G401.6 (cell line): ENCODE measurements at regions not wholly inside any gene's neighbourhood (a gene's known extent, or its start where the extent isn't known, plus 50 kb on each side); places are given as distances from the start of the nearest gene placed in this dataset.
"Not testable (repeated sequence)": the region's sequence is repeated elsewhere in the genome, so short reads cannot be mapped to it uniquely, and the experiment has no call there.

Source experiments
- FAIRE-seq: peaks from 2 replicates; lab custom pipeline; 2012; peaks lifted over from hg19 to GRCh38; lab: Jason Lieb, UNC

DNA sequence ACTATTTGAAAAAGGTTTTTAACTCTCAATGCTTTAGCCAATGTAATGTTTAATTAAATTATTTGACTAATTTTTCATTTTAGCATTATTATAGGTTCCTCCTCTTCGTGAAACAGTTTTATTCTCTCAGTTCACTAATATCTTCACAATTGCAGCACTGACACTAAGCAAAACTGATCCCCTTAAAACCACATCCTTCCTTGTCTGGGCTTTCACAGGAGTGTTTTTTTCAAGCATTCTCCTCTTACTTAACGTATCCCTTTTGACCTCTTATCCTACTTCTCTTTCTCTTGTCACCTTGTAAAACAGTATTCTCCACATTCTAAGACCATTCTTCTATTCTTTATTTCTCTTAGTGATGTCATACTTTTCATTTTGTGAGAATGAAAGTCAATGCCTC is 112.8 kb downstream of the DSC3 start:
- FAIRE-seq: no peak

DNA sequence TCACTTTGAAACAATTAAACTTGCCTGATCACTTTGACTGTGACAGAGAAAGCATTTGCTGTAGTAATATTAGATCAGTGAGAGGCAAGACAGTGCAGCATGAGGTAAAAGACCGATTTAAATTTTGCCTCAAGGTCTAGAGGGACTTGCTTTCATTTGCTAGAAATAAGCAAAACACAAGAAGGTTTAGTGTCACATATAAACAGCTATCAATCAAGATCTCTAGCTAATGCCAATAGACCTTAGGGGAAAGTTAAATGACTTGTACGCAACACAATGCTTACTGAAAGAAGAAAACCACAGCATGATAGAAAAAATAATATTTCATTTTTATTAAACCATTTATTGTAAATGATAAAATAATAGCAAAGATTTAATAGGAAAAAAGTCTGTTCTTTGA is 113.5 kb downstream of the DSC3 start:
- no peak for FAIRE-seq

DNA sequence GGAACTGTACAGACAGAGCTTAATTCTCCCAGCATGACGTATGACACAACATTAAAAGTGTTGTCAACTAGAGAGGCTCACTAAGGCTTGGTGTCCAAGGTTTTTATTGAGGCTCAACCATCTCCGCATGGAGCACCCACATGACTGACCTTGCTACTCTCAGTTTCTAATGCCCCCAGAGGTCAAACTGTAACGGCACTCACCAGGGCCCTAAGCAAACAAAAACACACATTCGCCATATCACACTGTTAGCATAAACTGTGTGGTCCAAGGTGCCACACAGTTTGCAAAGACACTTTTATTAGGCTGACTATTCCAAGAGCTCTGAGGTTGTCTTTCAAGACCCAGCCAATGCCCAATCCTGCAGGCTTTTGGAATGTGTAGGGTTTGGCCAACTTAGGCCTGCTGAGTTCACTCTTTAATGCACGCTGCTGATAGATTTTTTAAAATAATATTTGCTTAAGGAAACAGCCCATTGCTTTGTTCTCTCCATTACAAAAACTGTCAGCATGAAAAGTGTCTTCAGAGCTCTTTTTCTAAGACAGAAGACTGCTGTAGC is 114.9 kb downstream of the DSC3 start:
- FAIRE-seq: no peak

DNA sequence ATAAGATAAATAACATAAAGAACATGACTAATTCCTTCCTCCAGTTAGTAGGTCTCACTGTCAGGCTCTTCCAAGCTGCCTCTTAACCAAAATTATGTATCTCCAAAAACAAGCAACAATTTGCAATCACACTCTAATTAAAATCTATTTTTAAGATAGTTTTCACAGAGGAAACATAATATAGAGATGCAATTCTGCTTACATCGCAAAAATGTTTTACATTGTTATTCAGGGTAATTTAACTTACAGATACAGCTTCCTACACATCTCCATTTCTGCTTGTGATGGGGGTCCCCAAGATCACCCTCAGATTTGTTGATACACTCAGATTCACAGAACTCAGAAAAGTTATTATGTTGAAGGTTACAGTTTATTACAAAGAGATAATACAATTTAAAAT is 115.5 kb downstream of the DSC3 start:
- no peak for FAIRE-seq

DNA sequence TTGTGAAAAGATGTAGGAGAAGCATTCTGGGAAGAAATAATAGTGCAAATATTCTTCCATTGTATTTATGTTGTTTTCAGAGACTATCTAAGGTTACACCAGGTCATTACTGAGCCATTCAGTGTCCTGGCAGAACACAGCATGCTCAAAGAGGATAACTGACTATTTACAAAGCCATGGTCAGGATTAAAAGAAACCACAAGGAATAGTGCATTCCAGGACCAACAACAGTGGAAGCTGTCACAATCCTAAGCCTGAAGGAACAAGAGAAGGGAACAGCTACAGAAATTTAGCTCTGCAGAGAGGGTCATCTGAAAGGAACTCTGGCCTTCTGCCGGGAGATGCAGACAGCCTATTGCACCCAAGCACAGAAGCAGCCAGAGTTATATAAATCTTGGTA is 116.7 kb downstream of the DSC3 start:
- FAIRE-seq: no peak

DNA sequence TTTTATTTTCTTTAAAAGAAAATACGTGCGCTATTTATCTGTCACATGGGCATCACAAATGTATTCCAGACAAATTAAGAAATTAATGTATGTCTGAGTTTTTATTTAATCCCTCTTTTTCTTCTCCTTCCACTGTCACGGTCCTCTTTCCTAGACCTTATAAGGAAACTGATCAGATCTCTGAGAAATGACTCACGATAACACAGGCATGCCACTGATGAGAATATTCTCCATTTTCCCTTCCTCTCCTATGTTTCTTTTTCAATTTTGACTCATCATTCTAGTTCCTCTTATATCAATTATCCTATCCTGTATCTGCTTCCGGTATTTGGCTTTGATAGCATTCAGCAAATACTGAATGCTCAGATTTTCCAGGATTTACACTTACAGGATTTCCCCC is 121.8 kb downstream of the DSC3 start:
- no peak for FAIRE-seq

DNA sequence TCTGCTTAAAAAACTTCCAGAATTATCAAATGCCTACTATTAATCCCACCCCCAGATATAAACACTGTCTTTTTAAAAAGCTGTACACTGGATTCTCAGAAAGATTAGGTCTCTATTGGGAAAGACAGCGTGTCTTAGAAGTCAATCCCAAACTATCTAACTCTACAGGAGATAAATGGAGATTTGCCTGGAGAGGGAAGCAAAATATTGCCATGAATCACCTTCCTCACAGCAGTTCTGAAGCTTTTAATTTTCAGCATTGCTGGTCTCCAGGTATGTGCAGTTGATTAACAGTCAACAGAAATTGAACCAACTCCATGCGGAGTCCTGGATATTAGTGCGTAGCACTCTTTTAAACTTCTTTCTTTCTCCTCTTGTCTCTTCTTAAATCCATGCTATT is 122.2 kb downstream of the DSC3 start:
- no peak for FAIRE-seq

DNA sequence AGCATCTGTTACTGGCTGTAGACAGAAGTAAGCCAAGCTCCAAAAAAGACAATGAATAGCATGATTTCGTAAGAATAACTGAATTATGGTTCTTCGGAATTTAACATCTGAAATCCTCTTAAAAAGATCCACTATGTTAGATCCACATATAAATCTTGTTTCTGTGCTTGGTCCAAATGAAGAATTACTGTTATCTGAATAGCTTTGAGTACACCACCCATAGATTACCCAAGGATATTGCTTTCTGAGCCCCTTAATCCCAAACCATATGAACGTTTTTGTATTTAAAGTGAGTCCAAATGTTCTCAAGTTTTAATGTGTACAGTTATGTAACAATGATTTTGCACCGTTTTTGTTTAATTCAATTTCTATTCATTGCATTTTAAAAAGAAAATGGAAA is 124.9 kb downstream of the DSC3 start:
- FAIRE-seq: no peak

DNA sequence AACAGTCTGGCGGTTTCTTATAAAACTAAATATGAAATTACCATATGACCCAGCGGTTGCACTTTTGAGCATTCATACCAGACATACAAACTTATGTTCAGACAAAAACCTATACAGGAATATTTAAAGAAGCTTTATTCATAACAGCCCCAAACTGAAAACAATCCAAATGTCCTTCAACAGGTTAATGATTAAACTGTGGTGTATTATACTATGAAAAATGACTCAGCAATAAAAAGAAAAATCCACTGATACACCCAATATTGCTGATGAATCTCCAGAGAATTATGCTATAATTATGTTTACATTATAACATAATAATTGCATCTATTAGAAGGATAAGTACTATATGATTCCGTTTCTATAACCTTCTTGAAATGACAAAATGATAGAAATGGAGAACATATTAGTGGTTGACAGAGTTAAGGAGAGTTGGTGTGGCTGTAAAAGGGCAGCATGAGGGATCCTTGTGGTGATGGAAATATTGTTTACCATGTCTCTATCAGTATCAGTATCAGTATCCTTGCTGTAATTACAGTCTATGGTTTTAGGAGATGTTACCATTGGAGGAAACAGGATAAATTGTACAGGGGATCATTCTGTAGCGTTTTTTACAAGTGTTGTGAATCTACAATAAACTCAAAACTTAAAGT is 127.1 kb downstream of the DSC3 start:
- no peak for FAIRE-seq

DNA sequence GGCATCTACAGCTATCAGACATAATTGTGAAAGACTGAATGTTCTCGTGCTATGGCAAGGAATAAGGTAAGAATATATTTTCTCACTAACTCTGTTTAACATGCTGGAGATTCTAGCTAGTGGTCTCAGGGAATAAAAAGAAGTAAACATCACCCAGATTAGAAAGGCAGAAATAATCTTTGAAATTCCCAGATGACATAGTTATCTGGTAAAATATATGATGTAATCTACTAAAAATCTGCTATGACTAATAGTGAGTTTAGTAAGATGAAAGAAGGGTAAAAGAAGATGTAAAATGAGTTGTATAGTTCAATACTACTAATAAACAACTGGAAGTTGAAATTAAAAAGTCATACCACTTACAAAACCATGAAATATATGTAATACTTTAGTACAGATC is 134.2 kb downstream of the DSC3 start:
- FAIRE-seq: no peak

DNA sequence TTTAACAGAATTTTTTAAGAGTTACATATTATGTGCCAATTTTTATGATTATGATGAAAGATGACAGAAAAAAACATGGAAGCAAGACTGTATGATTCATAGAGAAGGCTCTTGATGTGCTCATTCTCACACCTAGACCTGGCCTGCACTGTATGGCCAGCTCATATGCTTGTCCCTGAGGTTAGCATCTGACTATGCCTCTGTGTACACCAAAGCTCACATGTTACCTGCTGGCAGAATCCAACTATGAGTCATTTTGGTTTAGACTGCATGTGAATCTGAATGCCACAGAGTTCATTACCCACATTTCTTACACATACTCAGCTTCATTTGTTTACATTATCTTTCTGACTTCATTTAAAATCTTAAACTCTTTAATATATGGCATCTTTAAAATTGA is 139.0 kb downstream of the DSC3 start:
- no peak for FAIRE-seq

DNA sequence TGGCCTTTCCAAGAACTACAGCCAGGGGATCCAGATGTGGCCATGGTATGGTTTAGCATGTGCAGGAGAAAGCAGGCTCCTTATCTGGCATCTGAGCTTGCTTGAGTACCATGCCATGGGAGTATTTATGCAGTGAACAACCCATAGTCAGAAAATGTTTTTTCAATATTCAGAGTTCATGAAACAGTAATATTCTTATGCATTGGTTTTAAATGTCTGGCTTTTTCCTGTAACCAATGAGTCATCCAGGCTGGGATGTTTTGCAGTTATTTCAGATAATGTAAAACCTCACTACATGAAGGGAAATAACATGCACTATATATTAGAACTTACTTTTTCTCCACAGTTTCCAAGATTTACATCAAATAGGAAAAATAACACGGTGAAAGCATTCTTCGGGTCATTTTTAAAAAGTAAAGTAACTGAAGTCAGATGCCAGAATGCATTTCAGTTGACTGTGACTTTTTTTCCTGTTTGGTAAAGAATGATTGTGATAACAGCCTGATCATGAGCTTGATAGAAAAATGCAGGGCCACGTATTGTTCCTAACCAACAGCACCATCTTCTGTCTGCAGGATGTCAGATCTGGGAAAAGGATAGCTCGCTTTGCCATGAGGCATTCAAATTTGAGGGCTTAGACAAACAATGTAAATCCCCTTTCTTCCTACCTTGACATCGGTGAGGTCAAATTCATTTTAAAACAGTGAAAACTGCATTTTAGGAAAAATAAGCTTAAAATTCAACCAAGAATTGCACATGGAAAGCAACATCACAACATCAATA is 152.8 kb downstream of the DSC3 start:
- no peak for FAIRE-seq

DNA sequence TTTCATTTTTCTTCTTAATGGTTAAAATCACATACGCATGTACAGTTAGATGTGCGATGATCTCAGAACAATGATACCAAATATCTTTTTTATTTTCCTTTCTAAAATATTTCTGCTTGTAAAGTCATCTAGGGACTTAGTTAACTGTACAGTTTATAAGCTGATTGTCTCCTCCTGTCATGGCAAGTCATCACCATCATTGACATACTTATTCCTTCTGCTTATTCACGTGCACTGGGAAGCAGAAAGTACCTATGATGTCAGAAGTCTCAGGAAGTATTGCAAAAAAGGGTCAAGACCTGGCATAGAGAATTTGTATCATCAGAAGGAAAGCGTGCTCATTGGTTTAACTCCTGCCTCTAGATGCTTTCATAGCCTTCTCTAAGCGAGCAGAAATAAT is 154.2 kb downstream of the DSC3 start:
- no peak for FAIRE-seq

DNA sequence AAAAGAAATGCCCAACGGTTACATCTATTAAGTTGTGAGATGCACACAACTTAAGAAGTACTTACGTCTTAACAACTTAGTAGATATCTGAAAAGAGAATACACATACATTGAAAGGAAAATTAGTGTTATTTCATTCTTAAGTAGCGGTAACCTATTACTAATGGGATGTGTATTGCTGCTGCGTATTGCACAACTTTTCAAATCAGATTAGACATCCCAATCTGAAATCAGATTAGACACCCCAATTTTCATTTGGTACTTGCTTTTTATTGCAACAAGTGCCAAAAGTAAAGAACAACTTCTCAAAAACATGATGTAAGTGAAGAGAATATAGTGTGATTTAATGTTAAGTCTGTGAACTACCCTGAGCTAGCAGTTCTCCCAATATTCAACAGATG is 155.5 kb downstream of the DSC3 start:
- FAIRE-seq: no peak

DNA sequence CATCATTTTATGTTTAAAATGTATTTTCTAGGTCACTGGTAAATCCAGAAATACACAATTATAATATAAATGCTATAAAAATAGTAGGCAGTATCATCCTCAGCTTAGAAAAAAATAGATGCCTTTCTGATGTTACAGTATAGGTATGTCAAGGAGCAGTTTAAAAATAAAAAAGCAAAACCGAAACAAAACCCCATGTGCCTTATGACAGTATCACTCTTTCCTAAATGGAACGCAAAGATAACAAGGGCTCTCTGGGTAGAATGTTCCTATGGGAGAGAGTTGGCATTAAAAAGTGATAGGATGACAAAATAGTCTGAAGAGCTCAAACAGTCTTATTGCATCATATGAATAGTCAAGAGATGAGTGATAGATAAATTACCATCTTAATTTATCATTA is 172.1 kb downstream of the DSC3 start:
- FAIRE-seq: no peak

DNA sequence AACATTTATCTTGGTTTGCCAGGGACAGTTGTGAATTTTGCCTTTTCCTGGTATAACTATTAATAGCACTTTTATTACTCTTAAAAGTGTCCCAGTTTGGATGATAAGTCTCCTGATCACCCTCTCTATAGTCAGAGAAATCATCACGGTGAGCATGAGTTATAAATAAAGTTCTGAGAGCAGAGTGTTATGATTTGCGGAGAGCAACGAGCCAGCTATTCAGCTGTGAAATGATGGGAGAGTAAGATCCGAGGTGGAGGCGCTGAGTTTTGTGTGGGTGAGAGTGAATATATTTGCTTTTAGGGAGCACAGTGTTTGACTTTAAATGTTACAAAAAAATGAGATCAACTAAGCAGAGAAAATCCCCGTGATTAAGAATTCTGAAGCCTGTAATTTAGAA is 179.6 kb downstream of the DSC3 start:
- FAIRE-seq: no peak

DNA sequence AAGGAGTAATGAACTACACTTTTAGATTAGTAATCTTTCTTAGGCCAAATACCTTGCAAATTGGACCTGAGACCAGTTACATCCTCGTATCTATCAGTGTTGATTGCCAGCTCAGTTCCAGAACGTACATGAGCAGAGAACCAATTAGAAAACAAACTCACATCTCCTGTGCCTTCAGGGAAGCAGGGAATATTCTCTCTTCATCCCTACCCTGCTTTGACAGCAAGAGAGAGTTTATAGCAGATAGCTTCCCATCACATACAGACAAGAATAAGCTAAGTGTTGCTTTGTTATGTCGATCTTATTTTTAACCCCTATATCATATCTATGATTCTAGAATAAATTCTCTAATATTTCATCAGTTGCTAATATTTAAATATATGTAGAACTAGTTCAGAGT is 181.8 kb downstream of the DSC3 start:
- no peak for FAIRE-seq

DNA sequence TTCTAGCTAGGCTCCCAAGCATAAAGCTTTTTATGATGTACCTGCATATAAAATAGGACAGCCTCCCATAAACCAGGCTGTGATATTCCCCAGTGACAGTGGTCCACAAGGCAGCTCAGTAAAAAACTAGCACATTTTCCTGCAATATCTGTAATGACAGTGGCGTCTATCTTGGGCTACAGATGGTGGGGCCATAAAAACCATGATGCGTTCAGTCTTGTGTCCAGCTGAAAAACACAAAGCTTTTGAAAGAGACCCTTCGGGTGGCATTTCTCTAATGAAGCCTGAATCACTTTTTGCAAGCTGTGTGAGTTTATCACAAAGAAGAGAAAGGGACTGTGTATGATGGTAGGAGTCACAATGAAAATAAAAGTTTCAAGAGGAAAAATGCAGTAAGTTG is 183.5 kb downstream of the DSC3 start:
- FAIRE-seq: no peak

DNA sequence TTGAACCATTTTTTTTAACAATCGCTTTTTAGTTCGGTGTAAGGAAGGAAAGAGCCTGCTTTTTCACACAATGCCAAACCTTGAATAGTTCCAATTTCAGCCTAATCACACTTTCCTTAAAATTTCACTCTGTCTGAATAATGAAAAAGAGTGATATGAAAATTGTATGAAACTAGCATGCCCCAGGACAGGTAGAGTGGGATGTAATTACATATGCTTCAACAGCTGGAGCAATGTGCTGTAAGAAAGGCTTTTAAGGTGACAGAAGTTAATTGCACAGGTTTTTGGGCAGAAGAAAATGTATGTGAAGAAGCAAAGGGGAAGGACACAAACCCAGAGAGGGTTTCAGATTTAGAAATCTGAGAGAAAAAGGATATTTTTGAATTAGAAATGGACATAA is 184.0 kb downstream of the DSC3 start:
- no peak for FAIRE-seq

DNA sequence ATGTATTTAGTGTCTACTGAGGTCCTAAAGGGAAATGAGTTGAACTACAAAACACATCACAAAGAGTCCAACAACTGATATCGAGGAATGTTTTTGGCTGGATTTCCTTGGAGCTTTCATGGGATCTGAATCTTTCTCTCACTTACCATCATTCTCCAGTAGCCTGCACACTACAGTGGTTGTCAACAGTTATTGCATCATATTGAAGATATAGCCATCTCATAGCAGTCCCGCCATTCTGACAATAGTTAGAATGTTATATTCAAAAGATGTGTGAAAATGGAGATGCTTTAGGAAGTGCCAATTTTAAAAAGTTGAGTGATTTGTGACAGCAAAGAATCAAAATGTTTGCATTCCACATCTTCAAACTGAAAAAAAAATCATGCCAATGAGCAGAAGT is 186.8 kb downstream of the DSC3 start:
- no peak for FAIRE-seq

DNA sequence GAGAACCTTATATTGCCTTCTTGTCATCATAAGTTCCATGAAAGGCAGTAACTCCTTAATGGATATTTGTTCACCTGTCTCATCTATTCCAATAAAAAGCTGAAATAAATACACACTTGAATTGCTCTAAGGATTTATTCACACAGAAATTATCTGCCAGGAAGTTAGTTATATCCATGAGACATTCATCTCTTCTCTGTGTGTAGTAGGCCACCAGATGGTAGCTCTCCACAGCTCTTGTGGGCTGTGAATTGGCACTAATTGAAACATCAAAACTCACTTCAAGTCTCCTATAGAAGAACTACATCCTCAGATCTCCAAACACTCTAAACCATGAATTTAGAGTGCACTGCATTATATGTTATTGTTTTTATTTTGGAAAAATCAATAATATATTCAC is 189.6 kb downstream of the DSC3 start:
- no peak for FAIRE-seq

DNA sequence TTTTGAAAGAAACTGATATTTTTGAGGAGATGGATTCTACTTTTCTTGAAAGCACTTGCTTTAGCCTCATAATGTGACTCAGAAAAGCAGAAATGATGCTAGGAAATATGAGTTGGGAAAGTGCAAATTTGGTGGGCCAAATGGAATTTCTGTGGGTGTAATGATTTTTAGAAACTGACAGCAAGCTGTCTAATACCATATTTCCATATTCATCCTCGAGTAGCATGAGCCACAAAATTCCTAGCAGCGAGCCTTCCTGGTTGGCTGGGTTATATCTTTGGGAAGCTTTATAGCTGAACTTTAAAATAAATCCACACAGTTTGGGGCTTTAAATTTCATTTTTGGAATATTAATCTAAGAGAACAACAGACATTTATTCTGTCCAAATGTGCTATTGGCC is 190.0 kb downstream of the DSC3 start:
- FAIRE-seq: no peak

DNA sequence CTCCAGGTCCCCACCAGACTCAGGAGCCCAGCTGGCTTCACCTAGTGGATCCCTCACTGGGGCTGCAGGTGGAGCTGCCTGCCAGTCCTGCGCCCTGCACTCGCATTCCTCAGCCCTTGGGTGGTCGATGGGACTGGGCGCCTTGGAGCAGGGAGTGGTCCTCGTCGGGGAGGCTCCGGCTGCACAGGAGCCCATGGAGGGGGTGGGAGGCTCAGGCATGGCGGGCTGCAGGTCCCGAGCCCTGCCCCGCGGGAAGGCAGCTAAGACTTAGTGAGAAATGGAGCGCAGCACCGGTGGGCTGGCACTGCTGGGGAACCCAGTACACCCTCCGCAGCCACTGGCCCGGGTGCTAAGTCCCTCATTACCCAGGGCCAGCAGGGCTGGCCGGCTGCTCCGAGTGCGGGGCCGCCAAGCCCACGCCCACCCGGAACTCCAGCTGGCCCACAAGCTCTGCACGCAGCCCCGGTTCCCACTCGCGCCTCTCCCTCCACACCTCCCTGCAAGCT is 203.4 kb downstream of the DSC3 start:
- not testable (repeated sequence) for FAIRE-seq

DNA sequence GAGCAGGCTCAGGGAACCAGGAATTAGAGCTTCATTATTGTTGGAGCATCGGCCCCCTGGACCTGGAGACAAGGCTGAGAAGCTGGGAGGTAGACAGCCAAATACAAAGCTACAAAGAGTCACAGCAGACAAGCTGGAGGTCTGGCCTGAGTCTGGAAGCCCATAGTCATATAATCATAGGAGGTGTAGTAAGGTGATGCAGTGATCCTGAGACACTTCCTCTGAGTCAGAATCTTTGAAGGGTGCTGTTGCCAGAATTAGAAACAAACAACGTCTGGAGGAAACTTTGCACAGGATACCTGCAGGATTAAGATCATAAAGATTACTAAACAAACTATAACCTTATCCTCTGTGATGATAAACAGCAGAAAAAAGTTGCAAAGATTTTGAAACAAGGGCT is 213.8 kb downstream of the DSC3 start:
- FAIRE-seq: no peak
